Fibroblast of mammary gland (primary cell): ENCODE measurements at regions not wholly inside any gene's neighbourhood (a gene's known extent, or its start where the extent isn't known, plus 50 kb on each side); places are given as distances from the start of the nearest gene placed in this dataset.

Source experiments
- DNase-seq: peaks from one replicate; pipeline ENCODE4 v3.0.0-alpha.2; 2010; ENCODE audit warnings: low read depth
- H3K4me3 ChIP-seq: 2 replicates; pipeline ENCODE4 v1.5.1; 2011; ENCODE audit warnings: low read depth, mild to moderate bottlenecking, low read length, moderate library complexity; ENCODE audit not compliant: control insufficient read depth
- TF ChIP-seq, protein P1 (sequence below): conservative IDR thresholded peaks from 2 replicates; pipeline ENCODE4 v1.5.1; 2011; ENCODE audit warnings: low read depth, low read length, inconsistent platforms; ENCODE audit not compliant: control insufficient read depth, insufficient read depth

- DNase-seq, result peak; percentile 77
- TF ChIP-seq, protein P1, sequence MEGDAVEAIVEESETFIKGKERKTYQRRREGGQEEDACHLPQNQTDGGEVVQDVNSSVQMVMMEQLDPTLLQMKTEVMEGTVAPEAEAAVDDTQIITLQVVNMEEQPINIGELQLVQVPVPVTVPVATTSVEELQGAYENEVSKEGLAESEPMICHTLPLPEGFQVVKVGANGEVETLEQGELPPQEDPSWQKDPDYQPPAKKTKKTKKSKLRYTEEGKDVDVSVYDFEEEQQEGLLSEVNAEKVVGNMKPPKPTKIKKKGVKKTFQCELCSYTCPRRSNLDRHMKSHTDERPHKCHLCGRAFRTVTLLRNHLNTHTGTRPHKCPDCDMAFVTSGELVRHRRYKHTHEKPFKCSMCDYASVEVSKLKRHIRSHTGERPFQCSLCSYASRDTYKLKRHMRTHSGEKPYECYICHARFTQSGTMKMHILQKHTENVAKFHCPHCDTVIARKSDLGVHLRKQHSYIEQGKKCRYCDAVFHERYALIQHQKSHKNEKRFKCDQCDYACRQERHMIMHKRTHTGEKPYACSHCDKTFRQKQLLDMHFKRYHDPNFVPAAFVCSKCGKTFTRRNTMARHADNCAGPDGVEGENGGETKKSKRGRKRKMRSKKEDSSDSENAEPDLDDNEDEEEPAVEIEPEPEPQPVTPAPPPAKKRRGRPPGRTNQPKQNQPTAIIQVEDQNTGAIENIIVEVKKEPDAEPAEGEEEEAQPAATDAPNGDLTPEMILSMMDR, result peak; percentile 37
- no peak overlapping the region for H3K4me3 ChIP-seq
Measured at GRCh38 chr10:44310762-44311562, 73.9 kb downstream of the CXCL12 start.

- H3K4me3 ChIP-seq, result no peak overlapping the region
- TF ChIP-seq, protein P1, result no peak
- DNase-seq, result no peak
Measured at GRCh38 chr10:44309939-44310761, 74.7 kb downstream of the CXCL12 start.

GRCh38 chr10:44309361-44309760 lies 75.5 kb downstream of the CXCL12 start:
- H3K4me3 ChIP-seq, result no peak overlapping the region
- TF ChIP-seq, protein P1, result no peak
- no peak for DNase-seq

- no peak overlapping the region for H3K4me3 ChIP-seq
- DNase-seq, result no peak
- TF ChIP-seq, protein P1, result no peak
Measured at GRCh38 chr10:44308935-44309334, 76.0 kb downstream of the CXCL12 start.

GRCh38 chr10:44307691-44308090 lies 77.2 kb downstream of the CXCL12 start:
- H3K4me3 ChIP-seq, result no peak overlapping the region
- no peak for DNase-seq
- TF ChIP-seq, protein P1, result no peak

GRCh38 chr10:44306762-44307161 lies 78.1 kb downstream of the CXCL12 start:
- no peak overlapping the region for H3K4me3 ChIP-seq
- no peak for DNase-seq
- TF ChIP-seq, protein P1, result peak; percentile 8
